ENCODE measurements at regions not wholly inside any gene's neighbourhood (a gene's known extent, or its start where the extent isn't known, plus 50 kb on each side); places are given as distances from the start of the nearest gene placed in this dataset.

DNA sequence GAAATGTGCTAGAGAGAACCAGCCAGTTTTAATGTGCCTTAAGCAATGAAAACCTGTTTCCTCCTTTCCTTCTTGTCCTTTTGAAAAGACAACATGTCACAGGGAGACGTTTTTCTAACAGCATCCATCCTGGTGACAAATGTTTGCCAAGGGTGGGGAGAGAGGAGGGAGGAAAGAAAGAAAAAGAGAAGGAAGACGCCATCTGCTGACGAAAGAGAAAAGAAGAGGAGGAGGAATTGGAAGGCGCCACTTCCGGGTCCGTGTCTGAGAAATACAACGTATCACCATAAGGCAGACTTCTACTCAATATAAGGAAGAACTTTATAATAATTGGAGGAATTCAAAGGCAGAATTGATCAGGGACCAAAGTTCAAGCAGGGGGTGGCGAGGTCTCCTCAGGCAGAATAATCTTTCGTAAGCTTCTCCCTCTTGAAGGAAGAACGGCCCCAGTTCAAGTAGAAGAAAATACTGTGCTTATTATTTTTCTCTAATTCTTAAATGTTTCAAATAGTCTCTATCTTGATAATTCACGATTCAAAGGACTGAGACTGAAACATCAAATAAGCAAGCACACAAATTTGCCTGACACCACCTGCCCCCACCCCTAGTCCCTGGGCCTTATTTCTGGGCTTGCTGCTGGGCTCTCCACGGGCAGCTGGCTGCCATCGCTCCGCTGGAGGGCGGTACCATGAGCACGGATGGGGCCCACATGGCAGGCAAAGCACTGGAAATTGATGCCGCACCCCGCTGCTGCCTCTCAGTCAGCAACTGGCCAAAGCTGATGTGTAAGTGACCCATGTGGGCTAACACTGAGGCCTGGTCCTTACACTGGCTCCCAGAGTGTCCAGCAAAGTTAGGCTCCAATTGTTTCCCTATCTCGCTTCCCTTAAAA, 273.7 kb upstream of the KLF14 start:
- Mint-ChIP-seq H3K27me3 (ENCODE audit: insufficient read depth, unreplicated experiment) (no peaks in the 10 kb centered on the region), H3K9me3 (ENCODE audit: unreplicated experiment) (peaks cover 25% of the 10 kb centered on the region), H3K4me3 (ENCODE audit: unreplicated experiment) (no peak overlapping the region), H3K27ac (ENCODE audit: unreplicated experiment) (peak overlapping the region; percentile 18), H3K36me3 (ENCODE audit: insufficient read depth, unreplicated experiment) (peaks cover 10% of the 10 kb centered on the region), H3K4me1 (ENCODE audit: low read depth, unreplicated experiment) (no peaks in the 10 kb centered on the region)
- ChIA-PET CTCF (interaction anchor here (2.0 to 2.1 kb wide), 2 partner anchors 26 to 111 kb away, joined by 10 to 24 read pairs; no protein-coding TSS in a partner anchor), POLR2A (no interaction called here)
- no peaks in the 10 kb centered on the region for H3K27me3 ChIP-seq (replicated peaks; ENCODE audit: control insufficient read depth, insufficient read depth, low read length)
- intact Hi-C loops (cut with micrococcal nuclease; ENCODE audit: unreplicated experiment): loop anchor here (1.0 kb wide), 4 partner anchors 25 to 132 kb away; no protein-coding TSS in a partner anchor
- peaks cover 8% of the 10 kb centered on the region; the same call in 1 of the 2 replicates for H3K4me1 ChIP-seq
- no peak overlapping the region for H3K4me3 ChIP-seq (ENCODE audit: low read depth, low read length)
- H3K9me3 ChIP-seq: no peaks in the 10 kb centered on the region; the same call in 1 of the 2 replicates
- no peaks in the 10 kb centered on the region for H3K36me3 ChIP-seq (ENCODE audit: control insufficient read depth, insufficient read depth, low read length)
- peak; percentile 80 to 81 for DNase-seq
- TF ChIP-seq, protein P1, sequence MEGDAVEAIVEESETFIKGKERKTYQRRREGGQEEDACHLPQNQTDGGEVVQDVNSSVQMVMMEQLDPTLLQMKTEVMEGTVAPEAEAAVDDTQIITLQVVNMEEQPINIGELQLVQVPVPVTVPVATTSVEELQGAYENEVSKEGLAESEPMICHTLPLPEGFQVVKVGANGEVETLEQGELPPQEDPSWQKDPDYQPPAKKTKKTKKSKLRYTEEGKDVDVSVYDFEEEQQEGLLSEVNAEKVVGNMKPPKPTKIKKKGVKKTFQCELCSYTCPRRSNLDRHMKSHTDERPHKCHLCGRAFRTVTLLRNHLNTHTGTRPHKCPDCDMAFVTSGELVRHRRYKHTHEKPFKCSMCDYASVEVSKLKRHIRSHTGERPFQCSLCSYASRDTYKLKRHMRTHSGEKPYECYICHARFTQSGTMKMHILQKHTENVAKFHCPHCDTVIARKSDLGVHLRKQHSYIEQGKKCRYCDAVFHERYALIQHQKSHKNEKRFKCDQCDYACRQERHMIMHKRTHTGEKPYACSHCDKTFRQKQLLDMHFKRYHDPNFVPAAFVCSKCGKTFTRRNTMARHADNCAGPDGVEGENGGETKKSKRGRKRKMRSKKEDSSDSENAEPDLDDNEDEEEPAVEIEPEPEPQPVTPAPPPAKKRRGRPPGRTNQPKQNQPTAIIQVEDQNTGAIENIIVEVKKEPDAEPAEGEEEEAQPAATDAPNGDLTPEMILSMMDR (IDR thresholded peaks at IDR 0.05; ENCODE audit: insufficient read depth in 1 of 2, low read depth in 1 of 2, low read length in 1 of 2, severe bottlenecking in 1 of 2, unreplicated experiment in 1 of 2): peak; percentile 53 to 57
- no TSS peak for BruUV-seq (replicated peaks)

DNA sequence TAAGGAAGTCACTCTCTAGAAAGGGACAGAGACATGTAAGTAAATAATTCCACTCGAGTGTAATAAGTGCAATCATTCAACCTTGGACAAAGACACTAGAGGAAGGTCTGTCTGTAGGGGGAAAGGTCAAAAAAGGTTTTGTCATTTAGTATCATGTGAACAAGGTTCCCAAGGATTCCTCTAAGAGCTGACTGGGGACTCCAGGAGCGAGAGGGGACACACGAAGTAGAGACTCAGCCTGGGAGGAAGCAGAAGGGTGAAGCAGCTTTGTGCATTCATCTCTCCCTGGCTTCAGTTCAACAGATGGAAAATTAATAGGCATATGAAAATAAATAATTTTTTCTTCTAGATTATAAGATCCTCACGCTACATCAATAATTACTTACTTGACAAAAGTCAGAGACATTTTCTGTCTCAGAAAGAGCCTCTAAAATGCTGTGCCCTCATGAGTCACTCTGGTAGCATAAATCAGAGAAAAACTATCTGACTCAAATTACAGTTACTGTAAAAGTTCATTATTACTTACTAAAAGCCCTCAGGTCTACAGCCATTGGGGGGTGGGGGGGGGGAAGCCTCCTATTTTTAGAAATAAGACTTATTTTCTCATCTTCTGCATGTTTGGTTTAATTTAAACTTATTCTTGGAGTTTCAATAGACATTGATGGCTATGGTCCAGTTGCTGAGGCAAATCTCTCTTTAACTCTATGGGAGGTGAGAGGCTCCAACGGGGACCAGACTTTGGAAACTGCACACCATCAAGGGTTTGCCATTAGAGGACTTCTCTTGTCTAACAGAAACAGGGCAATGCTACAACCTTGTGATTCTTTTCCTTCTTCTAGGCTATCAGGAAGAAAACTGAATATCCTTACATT, 275.1 kb upstream of the KLF14 start:
- TF ChIP-seq, protein P1 (IDR thresholded peaks at IDR 0.05; ENCODE audit: insufficient read depth in 1 of 2, low read depth in 1 of 2, low read length in 1 of 2, severe bottlenecking in 1 of 2, unreplicated experiment in 1 of 2): no peak

More for the DNA sequence above, 275.1 kb upstream of the KLF14 start:
- no peak overlapping the region for H3K4me3 ChIP-seq (ENCODE audit: low read depth, low read length)
- Mint-ChIP-seq H3K4me1 (ENCODE audit: low read depth, unreplicated experiment) (no peaks in the 10 kb centered on the region), H3K27me3 (ENCODE audit: insufficient read depth, unreplicated experiment) (no peaks in the 10 kb centered on the region), H3K9me3 (ENCODE audit: unreplicated experiment) (peaks cover 12% of the 10 kb centered on the region), H3K4me3 (ENCODE audit: unreplicated experiment) (no peak overlapping the region), H3K36me3 (ENCODE audit: insufficient read depth, unreplicated experiment) (peaks cover 5% of the 10 kb centered on the region), H3K27ac (ENCODE audit: unreplicated experiment) (no peak overlapping the region)
- no peaks in the 10 kb centered on the region for H3K36me3 ChIP-seq (ENCODE audit: control insufficient read depth, insufficient read depth, low read length)
- CTCF ChIA-PET: no interaction called here
- intact Hi-C loops (cut with micrococcal nuclease; ENCODE audit: unreplicated experiment): no loop called here
- no peak for DNase-seq
- H3K4me1 ChIP-seq: peaks cover 8% of the 10 kb centered on the region; the same call in 1 of the 2 replicates
- no peaks in the 10 kb centered on the region for H3K9me3 ChIP-seq
- BruUV-seq (replicated peaks): no TSS peak
- POLR2A ChIA-PET: no interaction called here
- no peaks in the 10 kb centered on the region for H3K27me3 ChIP-seq (replicated peaks; ENCODE audit: control insufficient read depth, insufficient read depth, low read length)
